GM20000 (cell line): ENCODE measurements at regions not wholly inside any gene's neighbourhood (a gene's known extent, or its start where the extent isn't known, plus 50 kb on each side); places are given as distances from the start of the nearest gene placed in this dataset.
"Not testable (repeated sequence)": the region's sequence is repeated elsewhere in the genome, so short reads cannot be mapped to it uniquely, and the experiment has no call there.

Source experiments
- DNase-seq: peaks from one replicate; pipeline ENCODE4 v3.0.0; 2012; ENCODE audit warnings: low spot score
- CTCF ChIP-seq: IDR thresholded peaks from 2 replicates; pipeline ENCODE4 v1.5.1; 2012; ENCODE audit warnings: mild to moderate bottlenecking, control low read depth; ENCODE audit errors: extremely low read depth, missing control alignments

- no peak for DNase-seq
- no peak for TF ChIP-seq CTCF
Observed at GRCh38 chr2:120635146-120635545, 100.5 kb upstream of the GLI2 start.

GRCh38 chr2:120637847-120638246 is 97.8 kb upstream of the GLI2 start:
- no peak for TF ChIP-seq CTCF
- DNase-seq, result no peak

GRCh38 chr2:120638450-120638849 is 97.2 kb upstream of the GLI2 start:
- no peak for DNase-seq
- no peak for TF ChIP-seq CTCF

GRCh38 chr2:120641366-120641771 is 94.3 kb upstream of the GLI2 start:
- no peak for TF ChIP-seq CTCF
- DNase-seq, result no peak

GRCh38 chr2:120642646-120643045 is 93.0 kb upstream of the GLI2 start:
- DNase-seq, result no peak
- no peak for TF ChIP-seq CTCF

GRCh38 chr2:120646994-120647393 is 88.7 kb upstream of the GLI2 start:
- no peak for TF ChIP-seq CTCF
- no peak for DNase-seq

- no peak for TF ChIP-seq CTCF
- DNase-seq, result no peak
Observed at GRCh38 chr2:120647487-120647886, 88.2 kb upstream of the GLI2 start.

GRCh38 chr2:120649381-120649780 is 86.3 kb upstream of the GLI2 start:
- DNase-seq, result not testable (repeated sequence)
